Liver (tissue), 8 donors: ENCODE measurements at regions not wholly inside any gene's neighbourhood (a gene's known extent, or its start where the extent isn't known, plus 50 kb on each side); places are given as distances from the start of the nearest gene placed in this dataset.

ENCODE experiments used
- DNase-seq: peaks from one replicate; pipeline ENCODE4 v3.0.0-alpha.2; 2017; ENCODE audit warnings: low spot score
- H3K27ac ChIP-seq, 2 donors: one replicate each; pipeline ENCODE4 v1.7.0; 2013; ENCODE audit warnings: inconsistent platforms in 2 of 2, low read length in 2 of 2, control low read depth in 1 of 2, low read depth in 1 of 2, mild to moderate bottlenecking in 1 of 2
- H3K27me3 ChIP-seq, 4 donors: one replicate each; pipeline versions ENCODE4 v1.6.1 to v1.7.0; 2013; ENCODE audit warnings: low read length in 3 of 4, inconsistent platforms in 1 of 4, mild to moderate bottlenecking in 1 of 4, moderate library complexity in 1 of 4; ENCODE audit not compliant: control insufficient read depth in 4 of 4, insufficient read depth in 4 of 4
- H3K36me3 ChIP-seq, 4 donors: one replicate each; pipeline versions ENCODE4 v1.6.1 to v1.7.0; 2013; ENCODE audit warnings: low read length in 3 of 4, mild to moderate bottlenecking in 3 of 4, low read depth in 1 of 4, moderate library complexity in 1 of 4; ENCODE audit not compliant: control insufficient read depth in 4 of 4, insufficient read depth in 3 of 4
- H3K4me1 ChIP-seq, 4 donors: one replicate each; pipeline versions ENCODE4 v1.6.1 to v1.7.0; 2013; ENCODE audit warnings: low read length in 3 of 4, mild to moderate bottlenecking in 3 of 4, moderate library complexity in 1 of 4; ENCODE audit not compliant: control insufficient read depth in 4 of 4, insufficient read depth in 4 of 4
- H3K4me3 ChIP-seq, 3 donors: one replicate each; pipeline versions ENCODE4 v1.6.1 to v1.7.0; 2013; ENCODE audit warnings: low read length in 3 of 3, control low read depth in 1 of 3, low read depth in 1 of 3, mild to moderate bottlenecking in 1 of 3
- H3K9ac ChIP-seq, 2 donors: one replicate each; pipeline ENCODE4 v1.7.0; 2013; ENCODE audit warnings: low read length in 2 of 2, mild to moderate bottlenecking in 2 of 2, moderate library complexity in 2 of 2, control low read depth in 1 of 2, low read depth in 1 of 2
- H3K9me3 ChIP-seq, 4 donors: one replicate each; pipeline versions ENCODE4 v1.6.1 to v1.7.0; 2013; ENCODE audit warnings: low read length in 3 of 4; ENCODE audit not compliant: control insufficient read depth in 4 of 4
- ATF3 ChIP-seq: IDR thresholded peaks from 2 replicates; pipeline ENCODE4 v1.6.1; 2016; ENCODE audit warnings: antibody characterized with exemption
- CTCF ChIP-seq: fragments of 150-350 bp; IDR thresholded peaks from 2 replicates; pipeline ENCODE4 v1.5.1; 2017; ENCODE audit warnings: improper control_type of control experiment, low read depth, low read length; ENCODE audit not compliant: missing input control
- EGR1 ChIP-seq, 2 donors: IDR thresholded peaks; 2 replicates each; pipeline ENCODE4 v1.6.1; 2016 to 2018; ENCODE audit warnings: antibody characterized with exemption in 2 of 2, low read depth in 2 of 2
- FOXA1 ChIP-seq: IDR thresholded peaks from 2 replicates; pipeline ENCODE4 v1.6.1; 2016; ENCODE audit warnings: antibody characterized with exemption
- FOXA2 ChIP-seq: IDR thresholded peaks from 2 replicates; pipeline ENCODE4 v1.6.1; 2016; ENCODE audit warnings: antibody characterized with exemption
- GABPA ChIP-seq, 2 donors: IDR thresholded peaks in 1 of 2; conservative IDR thresholded peaks in 1 of 2; 2 replicates each; pipeline ENCODE4 v1.6.1; 2016; ENCODE audit warnings: antibody characterized with exemption in 2 of 2, mild to moderate bottlenecking in 1 of 2, moderate library complexity in 1 of 2
- HNF4A ChIP-seq, 2 donors: conservative IDR thresholded peaks; 2 replicates each; pipeline ENCODE4 v1.6.1; 2016; ENCODE audit warnings: antibody characterized with exemption in 2 of 2, mild to moderate bottlenecking in 2 of 2
- HNF4G ChIP-seq: IDR thresholded peaks from 2 replicates; pipeline ENCODE4 v1.6.1; 2016; ENCODE audit warnings: antibody characterized with exemption
- JUND ChIP-seq, 2 donors: IDR thresholded peaks; 2 replicates each; pipeline ENCODE4 v1.6.1; 2016; ENCODE audit warnings: antibody characterized with exemption in 2 of 2
- MAX ChIP-seq: IDR thresholded peaks from 2 replicates; pipeline ENCODE4 v1.6.1; 2016; ENCODE audit warnings: antibody characterized with exemption
- NR2F2 ChIP-seq: IDR thresholded peaks from 2 replicates; pipeline ENCODE4 v1.6.1; 2016; ENCODE audit warnings: antibody characterized with exemption
- RAD21 ChIP-seq, 2 donors: IDR thresholded peaks; 2 replicates each; pipeline ENCODE4 v1.6.1; 2016; ENCODE audit warnings: antibody characterized with exemption in 2 of 2, mild to moderate bottlenecking in 2 of 2
- REST ChIP-seq: IDR thresholded peaks from 2 replicates; pipeline ENCODE4 v1.6.1; 2016; ENCODE audit warnings: antibody characterized with exemption, mild to moderate bottlenecking
- RXRA ChIP-seq, 2 donors: IDR thresholded peaks; 2 replicates each; pipeline ENCODE4 v1.6.1; 2017 to 2018; ENCODE audit warnings: antibody characterized with exemption in 2 of 2, mild to moderate bottlenecking in 1 of 2
- SP1 ChIP-seq: IDR thresholded peaks from 2 replicates; pipeline ENCODE4 v1.6.1; 2018; ENCODE audit warnings: antibody characterized with exemption, mild to moderate bottlenecking
- TAF1 ChIP-seq: conservative IDR thresholded peaks from 2 replicates; pipeline ENCODE4 v1.6.1; 2016; ENCODE audit warnings: antibody characterized with exemption, mild to moderate bottlenecking
- YY1 ChIP-seq: IDR thresholded peaks from 2 replicates; pipeline ENCODE4 v1.6.1; 2016; ENCODE audit warnings: antibody characterized with exemption, mild to moderate bottlenecking
- ZBTB33 ChIP-seq: IDR thresholded peaks from 2 replicates; pipeline ENCODE4 v1.6.1; 2016; ENCODE audit warnings: antibody characterized with exemption
- WGBS: extraction: QIAGEN DNeasy Blood & Tissue Kit; methylation state at CpG from one replicate; pipeline ENCODE4 v1.1.7; 2013; 5-methylcytosine and 5-hydroxymethylcytosine counted together
- donor health status: healthy.
- donor health status: healthy.
- donor health status: healthy.
- donor health status: healthy.
- donor health status: healthy.

GRCh38 chr16:63982110-63982509 is 1139.8 kb downstream of the CDH11 start:
- 81% methylated on average over 5 of the region's 5 CpGs for WGBS
- Histone ChIP-seq H3K9ac (no peak overlapping the region), H3K9me3 (no peaks in the 10 kb centered on the region), H3K27ac (no peak overlapping the region), H3K27me3 (no peaks in the 10 kb centered on the region), H3K4me1 (no peaks in the 10 kb centered on the region), H3K4me3 (no peak overlapping the region), H3K36me3 (no peaks in the 10 kb centered on the region)
- DNase-seq = no peak
- TF ChIP-seq CTCF (no peak), YY1 (no peak), HNF4G (no peak), HNF4A (conservative IDR thresholded peaks at IDR 0.05) (no peak), EGR1 (IDR thresholded peaks at IDR 0.05; ENCODE audit: low read depth in 2 of 2) (no peak), RXRA (IDR thresholded peaks at IDR 0.05) (no peak), MAX (no peak), ZBTB33 (no peak), RAD21 (IDR thresholded peaks at IDR 0.05) (no peak)

GRCh38 chr16:63981639-63982038 is 1140.2 kb downstream of the CDH11 start:
- Histone ChIP-seq H3K9ac (no peak overlapping the region), H3K4me3 (no peak overlapping the region), H3K27me3 (no peaks in the 10 kb centered on the region), H3K4me1 (no peaks in the 10 kb centered on the region), H3K27ac (no peak overlapping the region), H3K9me3 (no peaks in the 10 kb centered on the region), H3K36me3 (no peaks in the 10 kb centered on the region)
- TF ChIP-seq REST (no peak), CTCF (no peak), NR2F2 (no peak), FOXA1 (no peak), HNF4A (conservative IDR thresholded peaks at IDR 0.05) (no peak), FOXA2 (no peak), TAF1 (no peak), ATF3 (no peak), RAD21 (IDR thresholded peaks at IDR 0.05) (no peak), MAX (no peak), EGR1 (IDR thresholded peaks at IDR 0.05; ENCODE audit: low read depth in 2 of 2) (no peak), JUND (IDR thresholded peaks at IDR 0.05) (no peak), GABPA (IDR thresholded peaks at IDR 0.05 in 1 of 2, conservative IDR thresholded peaks at IDR 0.05 in 1 of 2) (no peak), RXRA (IDR thresholded peaks at IDR 0.05) (no peak), YY1 (no peak), ZBTB33 (no peak), HNF4G (no peak), SP1 (no peak)
- WGBS = 39% methylated on average over 2 of the region's 2 CpGs
- no peak for DNase-seq
